HCT116 (cell line): ENCODE measurements at regions not wholly inside any gene's neighbourhood (a gene's known extent, or its start where the extent isn't known, plus 50 kb on each side); places are given as distances from the start of the nearest gene placed in this dataset.

Source experiments
- ATAC-seq: fragments of 200-7000 bp; cut with Tn5 transposase; 2 replicates; pipeline ENCODE4 v1.9.1; 2020; ENCODE audit warnings: mild to moderate bottlenecking, moderate library complexity
- BruUV-seq: library from RNA; stranded (reverse); fragments of 400-500 nt; replicated peaks from 2 replicates; lab custom pipeline; 2021; lab: Mats Ljungman, UMichigan
- CTCF ChIA-PET: fragments of 300-600 bp; sonication (Branson Sonifier 250); formaldehyde crosslinking; loops from one replicate; lab custom pipeline; 2021; ENCODE audit warnings: antibody characterized with exemption; lab: Charles Lee
- POLR2A ChIA-PET: fragments of 300-600, 350-600 bp; sonication (Branson Sonifier 250); formaldehyde crosslinking; loops from one replicate; lab custom pipeline; 2021; ENCODE audit warnings: antibody characterized with exemption; lab: Charles Lee
- RAD21 ChIA-PET, 2 experiments: fragments of 300-600 bp; sonication (Branson Sonifier 250); formaldehyde crosslinking; loops; one replicate each; lab custom pipeline; 2023; ENCODE audit warnings: low total read pairs in 2 of 2; ENCODE audit not compliant: uncharacterized antibody in 2 of 2, unreplicated experiment in 2 of 2, low non-redundant PET in 1 of 2; lab: Charles Lee
- DNase-seq: peaks from one replicate; pipeline ENCODE4 v3.0.0-alpha.2; 2010; ENCODE audit warnings: low read depth, low spot score
- H2AFZ ChIP-seq: fragments of 200-600 bp; shearing (Covaris generic), sonication (generic); 2 replicates; pipeline ENCODE4 v1.6.1; 2017; ENCODE audit warnings: low read depth, mixed run types, mixed read lengths, antibody characterized with exemption, low read length; ENCODE audit not compliant: poor library complexity, severe bottlenecking
- H3K27ac ChIP-seq: 2 replicates; pipeline ENCODE4 v1.5.1; 2012; ENCODE audit warnings: low read depth, low read length
- H3K27me3 ChIP-seq: fragments of 200-600 bp; sonication (generic); 2 replicates; pipeline ENCODE4 v1.6.1; 2016; ENCODE audit warnings: mixed run types, low read length, mixed read lengths; ENCODE audit not compliant: insufficient read depth
- H3K36me3 ChIP-seq, 2 experiments: fragments of 200-500 bp in 1 of 2; fragments of 200-600 bp in 1 of 2; sonication (Bioruptor generic) in 1 of 2; sonication (generic) in 1 of 2; 2 replicates each; pipeline versions ENCODE4 v1.5.1 to v1.6.1; 2014 to 2016; ENCODE audit warnings: low read length in 2 of 2, inconsistent platforms in 1 of 2, mixed read lengths in 1 of 2, mixed run types in 1 of 2; ENCODE audit not compliant: insufficient read depth in 2 of 2, control insufficient read depth in 1 of 2
- H3K4me1 ChIP-seq, 2 experiments: fragments of 200-600 bp in 1 of 2; sonication (generic) in 1 of 2; 2 replicates each; pipeline versions ENCODE4 v1.5.1 to v1.6.1; 2012 to 2017; ENCODE audit warnings: low read length in 2 of 2, inconsistent platforms in 1 of 2, mild to moderate bottlenecking in 1 of 2, mixed read lengths in 1 of 2, mixed run types in 1 of 2, moderate library complexity in 1 of 2; ENCODE audit not compliant: insufficient read depth in 2 of 2, control insufficient read depth in 1 of 2
- H3K4me2 ChIP-seq: fragments of 200-600 bp; sonication (generic); 2 replicates; pipeline ENCODE4 v1.6.1; 2017; ENCODE audit warnings: mixed run types, low read length, mixed read lengths
- H3K4me3 ChIP-seq, 2 experiments: fragments of 200-600 bp in 1 of 2; sonication (generic) in 1 of 2; replicated peaks in 1 of 2; 2 replicates each; pipeline ENCODE4 v1.5.1; 2011 to 2016; ENCODE audit warnings: low read length in 2 of 2, control low read depth in 1 of 2, low read depth in 1 of 2, mild to moderate bottlenecking in 1 of 2, mixed read lengths in 1 of 2, mixed run types in 1 of 2
- H3K79me2 ChIP-seq: fragments of 200-600 bp; sonication (generic); 2 replicates; pipeline ENCODE4 v1.6.1; 2017; ENCODE audit warnings: mild to moderate bottlenecking, mixed run types, low read length, moderate library complexity, mixed read lengths; ENCODE audit not compliant: insufficient read depth
- H3K9ac ChIP-seq: fragments of 200-600 bp; sonication (generic); 2 replicates; pipeline ENCODE4 v1.6.1; 2016; ENCODE audit warnings: low read length, mixed read lengths
- H3K9me2 ChIP-seq: fragments of 200-600 bp; sonication (generic), shearing (Covaris generic); 2 replicates; pipeline ENCODE4 v1.6.1; 2017; ENCODE audit warnings: mixed run types, mild to moderate bottlenecking, moderate library complexity; ENCODE audit not compliant: insufficient read depth
- H3K9me3 ChIP-seq, 2 experiments: fragments of 200-500 bp in 1 of 2; fragments of 200-600 bp in 1 of 2; sonication (Bioruptor generic) in 1 of 2; sonication (generic) in 1 of 2; 2 replicates each; pipeline ENCODE4 v1.6.1; 2014 to 2017; ENCODE audit warnings: low read length in 2 of 2, mixed read lengths in 2 of 2, inconsistent platforms in 1 of 2, low read depth in 1 of 2, mild to moderate bottlenecking in 1 of 2, mixed run types in 1 of 2, moderate library complexity in 1 of 2; ENCODE audit not compliant: control insufficient read depth in 1 of 2, insufficient read depth in 1 of 2
- H4K20me1 ChIP-seq: fragments of 200-600 bp; sonication (generic), shearing (Covaris generic); 2 replicates; pipeline ENCODE4 v1.6.1; 2017; ENCODE audit warnings: mixed run types, mild to moderate bottlenecking, moderate library complexity; ENCODE audit not compliant: insufficient read depth
- CBX3 ChIP-seq: IDR thresholded peaks from 2 replicates; pipeline ENCODE4 v1.6.1; 2012; ENCODE audit warnings: low read depth
- CEBPB ChIP-seq: IDR thresholded peaks from 2 replicates; pipeline ENCODE4 v1.6.1; 2012; ENCODE audit warnings: low read depth
- JUND ChIP-seq: IDR thresholded peaks from 2 replicates; pipeline ENCODE4 v1.6.1; 2012
- POLR2A ChIP-seq: IDR thresholded peaks from 2 replicates; pipeline ENCODE4 v1.7.0; 2011; ENCODE audit warnings: borderline replicate concordance; ENCODE audit not compliant: insufficient read depth, insufficient read length; ENCODE audit errors: extremely low read depth
- POLR2AphosphoS5 ChIP-seq: IDR thresholded peaks from 2 replicates; pipeline ENCODE4 v1.6.1; 2011; ENCODE audit warnings: mild to moderate bottlenecking, low read depth, low read length, moderate library complexity
- SP1 ChIP-seq: IDR thresholded peaks from 2 replicates; pipeline ENCODE4 v1.6.1; 2012; ENCODE audit warnings: low read depth
- SRF ChIP-seq: IDR thresholded peaks from 2 replicates; pipeline ENCODE4 v1.6.1; 2012; ENCODE audit warnings: low read depth
- TCF7L2 ChIP-seq: IDR thresholded peaks from 2 replicates; pipeline ENCODE4 v1.7.0; 2011; ENCODE audit warnings: borderline replicate concordance, inconsistent platforms; ENCODE audit not compliant: insufficient read depth, insufficient read length; ENCODE audit errors: extremely low read depth
- ZFX ChIP-seq: fragments of 450-650 bp; IDR thresholded peaks from 2 replicates; pipeline ENCODE4 v1.6.1; 2017
- intact Hi-C: fragments of 100-400 bp; cut with micrococcal nuclease; formaldehyde crosslinking; loops from 2 replicates; pipeline ENCODE4 v1.10.0; 2022
- TF ChIP-seq, protein P1 (sequence below): IDR thresholded peaks from 2 replicates; pipeline ENCODE4 v1.6.1; 2011; ENCODE audit warnings: mild to moderate bottlenecking, low read length, moderate library complexity; ENCODE audit not compliant: insufficient replicate concordance; ENCODE audit errors: extremely low read depth
- TF ChIP-seq, protein P2 (sequence below): IDR thresholded peaks from 2 replicates; pipeline ENCODE4 v1.6.1; 2012
- TF ChIP-seq, protein P3 (sequence below): IDR thresholded peaks from 2 replicates; pipeline ENCODE4 v1.6.1; 2012

DNA sequence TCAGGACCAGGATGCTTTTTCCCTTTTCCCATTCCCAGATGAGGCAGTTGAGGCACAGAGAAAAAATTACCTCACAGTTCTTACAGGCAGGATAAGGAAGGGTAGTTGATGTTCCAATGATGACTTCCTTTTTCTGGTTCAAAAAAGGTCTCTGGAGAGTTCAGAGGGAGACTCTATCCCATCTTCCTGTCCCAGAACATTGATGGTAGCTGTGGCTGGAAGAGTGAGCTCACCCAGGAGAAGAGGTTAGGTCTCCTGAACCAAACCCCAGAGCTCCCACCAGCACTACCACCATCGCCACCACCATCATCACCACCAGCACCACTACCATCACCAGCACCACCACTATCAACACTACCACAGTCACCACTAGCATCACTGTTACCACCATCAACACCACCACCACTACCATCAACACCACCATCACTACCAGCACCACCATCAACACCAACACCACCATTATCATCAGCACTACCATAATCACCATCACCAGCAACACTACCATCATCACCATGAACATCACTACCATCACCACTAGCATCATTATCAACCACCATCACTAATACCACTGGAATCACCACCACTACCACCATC is 105.5 kb upstream of the RUNX3 start (continued):
- TF ChIP-seq CBX3: no peak

DNA sequence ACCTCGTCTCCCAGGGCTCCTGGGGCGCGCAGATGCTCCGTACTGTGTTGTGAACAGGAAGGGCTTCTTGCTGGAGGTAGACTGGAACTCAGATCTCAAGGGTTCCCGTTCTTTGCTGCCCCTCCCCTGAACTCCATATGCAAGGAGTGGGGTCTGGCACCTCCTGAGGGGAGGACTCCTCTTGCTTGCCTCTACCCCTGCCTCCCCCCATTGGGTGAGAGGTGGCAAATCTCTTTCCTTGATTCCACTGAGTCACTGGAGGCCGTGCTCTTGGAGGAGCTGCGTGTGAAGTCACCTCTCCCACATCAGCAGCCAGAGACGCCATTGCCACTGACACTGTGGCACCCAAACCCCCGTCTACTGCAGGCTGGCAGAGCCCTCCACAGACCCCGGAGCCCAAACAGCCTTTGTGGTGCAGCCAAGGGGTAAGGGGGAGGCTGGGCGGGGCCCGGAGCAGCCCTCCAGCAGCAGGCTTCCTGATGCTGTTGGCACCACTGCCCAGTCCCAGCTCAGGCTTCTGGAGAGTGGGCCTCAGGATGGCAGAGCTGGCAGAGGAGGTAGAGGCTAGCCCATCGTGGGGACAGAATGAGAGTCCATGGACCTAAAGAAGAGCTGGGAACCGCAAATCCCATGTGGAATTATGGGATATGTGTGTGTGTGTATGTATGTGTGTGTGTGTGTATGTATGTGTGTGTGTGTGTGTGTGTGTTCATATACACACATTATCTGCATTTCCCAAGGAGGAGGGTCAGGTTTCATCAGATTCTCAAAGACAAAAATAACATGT is 104.9 kb upstream of the RUNX3 start:
- H3K79me2 ChIP-seq: no peaks in the 10 kb centered on the region
- H4K20me1 ChIP-seq: no peaks in the 10 kb centered on the region
- no peaks in the 10 kb centered on the region for H3K27me3 ChIP-seq
- no peak overlapping the region for H3K9ac ChIP-seq
- ChIA-PET CTCF (no interaction called here), POLR2A (no interaction called here), RAD21 (no interaction called here)
- H3K4me1 ChIP-seq: peaks cover 0 to 15% of the 10 kb centered on the region in 2 experiments; a peak in 2 of 4 replicates
- H3K27ac ChIP-seq: no peak overlapping the region
- BruUV-seq: no TSS peak
- intact Hi-C loops: loop anchor here (5.0 kb wide), 1 partner anchor 188 kb away; no protein-coding TSS in a partner anchor
- DNase-seq: no peak
- H3K9me2 ChIP-seq: no peaks in the 10 kb centered on the region
- H3K36me3 ChIP-seq: no peaks in the 10 kb centered on the region
- H3K9me3 ChIP-seq: no peaks in the 10 kb centered on the region
- H2AFZ ChIP-seq: no peak overlapping the region
- H3K4me3 ChIP-seq: no peak overlapping the region
- ATAC-seq: no peak
- no peak for TF ChIP-seq ZFX
- no peak for TF ChIP-seq TCF7L2
- no peak for TF ChIP-seq POLR2A
- TF ChIP-seq, protein P1, sequence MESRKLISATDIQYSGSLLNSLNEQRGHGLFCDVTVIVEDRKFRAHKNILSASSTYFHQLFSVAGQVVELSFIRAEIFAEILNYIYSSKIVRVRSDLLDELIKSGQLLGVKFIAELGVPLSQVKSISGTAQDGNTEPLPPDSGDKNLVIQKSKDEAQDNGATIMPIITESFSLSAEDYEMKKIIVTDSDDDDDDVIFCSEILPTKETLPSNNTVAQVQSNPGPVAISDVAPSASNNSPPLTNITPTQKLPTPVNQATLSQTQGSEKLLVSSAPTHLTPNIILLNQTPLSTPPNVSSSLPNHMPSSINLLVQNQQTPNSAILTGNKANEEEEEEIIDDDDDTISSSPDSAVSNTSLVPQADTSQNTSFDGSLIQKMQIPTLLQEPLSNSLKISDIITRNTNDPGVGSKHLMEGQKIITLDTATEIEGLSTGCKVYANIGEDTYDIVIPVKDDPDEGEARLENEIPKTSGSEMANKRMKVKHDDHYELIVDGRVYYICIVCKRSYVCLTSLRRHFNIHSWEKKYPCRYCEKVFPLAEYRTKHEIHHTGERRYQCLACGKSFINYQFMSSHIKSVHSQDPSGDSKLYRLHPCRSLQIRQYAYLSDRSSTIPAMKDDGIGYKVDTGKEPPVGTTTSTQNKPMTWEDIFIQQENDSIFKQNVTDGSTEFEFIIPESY: no peak
- TF ChIP-seq, protein P2, sequence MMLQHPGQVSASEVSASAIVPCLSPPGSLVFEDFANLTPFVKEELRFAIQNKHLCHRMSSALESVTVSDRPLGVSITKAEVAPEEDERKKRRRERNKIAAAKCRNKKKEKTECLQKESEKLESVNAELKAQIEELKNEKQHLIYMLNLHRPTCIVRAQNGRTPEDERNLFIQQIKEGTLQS: no peak
- TF ChIP-seq CEBPB: no peak
- TF ChIP-seq SP1: no peak
- TF ChIP-seq, protein P3, sequence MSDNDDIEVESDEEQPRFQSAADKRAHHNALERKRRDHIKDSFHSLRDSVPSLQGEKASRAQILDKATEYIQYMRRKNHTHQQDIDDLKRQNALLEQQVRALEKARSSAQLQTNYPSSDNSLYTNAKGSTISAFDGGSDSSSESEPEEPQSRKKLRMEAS: no peak
- no peak for TF ChIP-seq CBX3
- no peak for TF ChIP-seq JUND
- no peak for TF ChIP-seq POLR2AphosphoS5
- TF ChIP-seq SRF: no peak
- H3K4me2 ChIP-seq: no peak overlapping the region
